ENCODE measurements at regions not wholly inside any gene's neighbourhood (a gene's known extent, or its start where the extent isn't known, plus 50 kb on each side); places are given as distances from the start of the nearest gene placed in this dataset.

DNA sequence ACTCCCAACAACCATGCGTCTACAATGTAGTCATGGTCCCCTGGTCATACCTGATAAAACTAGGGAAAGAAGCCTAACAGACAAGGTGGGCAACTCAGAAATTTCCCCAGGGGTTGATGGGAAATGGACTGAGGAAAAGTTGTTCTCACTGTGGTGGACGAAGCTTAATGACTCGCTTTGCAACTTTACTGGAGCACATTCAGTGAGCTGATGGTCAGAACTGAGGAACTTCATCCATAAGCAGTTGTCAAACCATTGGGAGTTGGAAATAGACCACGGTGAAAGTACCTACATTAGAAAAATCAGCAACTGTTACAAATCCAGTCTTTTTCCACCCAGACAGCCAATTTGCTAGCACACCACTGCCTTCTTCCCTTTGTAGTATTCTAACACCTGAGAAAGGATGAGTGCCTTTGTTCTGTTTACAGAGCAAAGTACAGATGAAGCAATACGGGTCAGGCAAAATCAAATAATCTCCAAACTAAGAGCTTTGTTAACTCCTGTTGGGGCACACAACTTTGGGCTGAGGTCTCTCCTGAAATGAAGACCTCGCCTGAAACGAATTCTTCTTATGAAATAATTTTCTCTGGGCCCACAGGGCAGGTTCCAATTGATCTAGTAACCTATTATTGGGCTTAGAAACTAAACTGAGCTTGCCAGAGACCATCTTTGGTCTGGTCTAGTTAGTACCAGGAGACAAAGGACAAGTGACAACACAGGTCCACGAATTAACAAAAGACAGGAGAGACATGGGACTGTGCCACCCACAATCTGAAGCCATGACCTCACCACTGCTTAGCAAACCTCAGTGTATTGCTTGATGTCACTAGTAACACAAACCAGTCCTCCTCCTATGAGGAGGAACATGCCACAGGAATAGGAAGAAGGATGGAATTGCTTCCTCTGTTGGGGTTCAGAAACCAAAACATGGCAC, 58.9 kb upstream of the NFKB1 start:
- no peaks in the 10 kb centered on the region for H3K27me3 ChIP-seq (replicated peaks; ENCODE audit: insufficient read depth, low read depth, low read length, poor library complexity)
- BruUV-seq (replicated peaks) = no TSS peak
- ChIA-PET POLR2A (ENCODE audit: low non-redundant PET) (no interaction called here), CTCF (no interaction called here)
- H3K9me3 ChIP-seq (ENCODE audit: low read depth, low read length, poor library complexity, severe bottlenecking) = no peaks in the 10 kb centered on the region
- TF ChIP-seq CTCF (conservative IDR thresholded peaks at IDR 0.05; ENCODE audit: low read depth, low read length) (no peak), EZH2 (IDR thresholded peaks at IDR 0.05; ENCODE audit: borderline replicate concordance, low read depth, low read length, poor library complexity, severe bottlenecking) (no peak)
- peaks cover 20% of the 10 kb centered on the region for H3K4me1 ChIP-seq (ENCODE audit: insufficient read depth, low read length, poor library complexity, severe bottlenecking)
- no peak overlapping the region for H3K27ac ChIP-seq (ENCODE audit: low read depth, low read length, poor library complexity, severe bottlenecking)
- no peak for DNase-seq (ENCODE audit: low spot score)
- H3K4me3 ChIP-seq (ENCODE audit: low read depth, low read length, poor library complexity, severe bottlenecking) = no peak overlapping the region
- H3K36me3 ChIP-seq (ENCODE audit: insufficient read depth, low read length, poor library complexity, severe bottlenecking) = no peaks in the 10 kb centered on the region
- intact Hi-C loops (cut with micrococcal nuclease; ENCODE audit: unreplicated experiment) = no loop called here

- CTCF ChIA-PET = no interaction called here
- H3K4me1 ChIP-seq (ENCODE audit: insufficient read depth, low read length, poor library complexity, severe bottlenecking) = peaks cover 4% of the 10 kb centered on the region
- no peak for DNase-seq (ENCODE audit: low spot score)
- no peaks in the 10 kb centered on the region for H3K27me3 ChIP-seq (replicated peaks; ENCODE audit: insufficient read depth, low read depth, low read length, poor library complexity)
- H3K36me3 ChIP-seq (ENCODE audit: insufficient read depth, low read length, poor library complexity, severe bottlenecking) = no peaks in the 10 kb centered on the region
- H3K4me3 ChIP-seq (ENCODE audit: low read depth, low read length, poor library complexity, severe bottlenecking) = no peak overlapping the region
- no TSS peak for BruUV-seq (replicated peaks)
- H3K27ac ChIP-seq (ENCODE audit: low read depth, low read length, poor library complexity, severe bottlenecking) = no peak overlapping the region
- H3K9me3 ChIP-seq (ENCODE audit: low read depth, low read length, poor library complexity, severe bottlenecking) = no peaks in the 10 kb centered on the region
- intact Hi-C loops (cut with micrococcal nuclease; ENCODE audit: unreplicated experiment) = loop anchor here (5.0 kb wide), 2 partner anchors 563 to 648 kb away; no protein-coding TSS in a partner anchor
- TF ChIP-seq EZH2 (IDR thresholded peaks at IDR 0.05; ENCODE audit: borderline replicate concordance, low read depth, low read length, poor library complexity, severe bottlenecking) = no peak
- TF ChIP-seq CTCF (conservative IDR thresholded peaks at IDR 0.05; ENCODE audit: low read depth, low read length) = no peak
- POLR2A ChIA-PET (ENCODE audit: low non-redundant PET) = no interaction called here
Measured at GRCh38 chr4:102444752-102445151, 56.4 kb upstream of the NFKB1 start.

- Histone ChIP-seq H3K27me3 (replicated peaks; ENCODE audit: insufficient read depth, low read depth, low read length, poor library complexity) (no peaks in the 10 kb centered on the region), H3K36me3 (ENCODE audit: insufficient read depth, low read length, poor library complexity, severe bottlenecking) (no peaks in the 10 kb centered on the region), H3K9me3 (ENCODE audit: low read depth, low read length, poor library complexity, severe bottlenecking) (no peaks in the 10 kb centered on the region), H3K27ac (ENCODE audit: low read depth, low read length, poor library complexity, severe bottlenecking) (no peak overlapping the region), H3K4me1 (ENCODE audit: insufficient read depth, low read length, poor library complexity, severe bottlenecking) (no peaks in the 10 kb centered on the region), H3K4me3 (ENCODE audit: low read depth, low read length, poor library complexity, severe bottlenecking) (no peak overlapping the region)
- intact Hi-C loops (cut with micrococcal nuclease; ENCODE audit: unreplicated experiment) = loop anchor here (5.0 kb wide), 2 partner anchors 562 to 647 kb away; no protein-coding TSS in a partner anchor
- POLR2A ChIA-PET (ENCODE audit: low non-redundant PET) = no interaction called here
- BruUV-seq (replicated peaks) = no TSS peak
- CTCF ChIA-PET = no interaction called here
- TF ChIP-seq EZH2 (IDR thresholded peaks at IDR 0.05; ENCODE audit: borderline replicate concordance, low read depth, low read length, poor library complexity, severe bottlenecking) (no peak), CTCF (conservative IDR thresholded peaks at IDR 0.05; ENCODE audit: low read depth, low read length) (no peak)
- no peak for DNase-seq (ENCODE audit: low spot score)
Measured at GRCh38 chr4:102445213-102445612, 55.9 kb upstream of the NFKB1 start.
